Ovary (tissue), 7 donors: ENCODE measurements at regions not wholly inside any gene's neighbourhood (a gene's known extent, or its start where the extent isn't known, plus 50 kb on each side); places are given as distances from the start of the nearest gene placed in this dataset.

ENCODE experiments used
- DNase-seq, 5 donors: peaks; one replicate each; pipeline ENCODE4 v3.0.0-alpha.2; 2019 to 2020
- H3K27ac ChIP-seq, 2 donors: fragments of 200-600 bp; one replicate each; pipeline versions ENCODE4 v1.5.1 to v1.8.0; 2019 to 2022
- H3K27me3 ChIP-seq: fragments of 200-600 bp; one replicate; pipeline ENCODE4 v1.8.0; 2022
- H3K36me3 ChIP-seq: fragments of 200-600 bp; sonication (generic); one replicate; pipeline ENCODE4 v1.5.1; 2019
- H3K4me1 ChIP-seq: one replicate; pipeline ENCODE4 v1.8.1; 2013; ENCODE audit warnings: mild to moderate bottlenecking, moderate library complexity; ENCODE audit not compliant: insufficient read depth
- H3K4me3 ChIP-seq: fragments of 200-600 bp; sonication (generic); one replicate; pipeline ENCODE4 v1.5.1; 2017
- H3K9me3 ChIP-seq, 2 donors: fragments of 200-600 bp in 1 of 2; sonication (generic) in 1 of 2; one replicate each; pipeline versions ENCODE4 v1.5.1 to v1.8.1; 2013 to 2019; ENCODE audit warnings: mild to moderate bottlenecking in 1 of 2, moderate library complexity in 1 of 2
- CTCF ChIP-seq, 3 donors: fragments of 450-650 bp in 2 of 3; fragments of 200-600 bp in 1 of 3; IDR thresholded peaks; one replicate each; pipeline versions ENCODE4 v1.5.1 to v1.8.0; 2016 to 2022; ENCODE audit warnings: antibody characterized with exemption in 3 of 3, mild to moderate bottlenecking in 1 of 3
- EP300 ChIP-seq: sonication (generic); formaldehyde crosslinking; IDR thresholded peaks from one replicate; pipeline ENCODE4 v1.6.1; 2017; ENCODE audit warnings: antibody characterized with exemption
- POLR2A ChIP-seq: fragments of 450-650 bp; IDR thresholded peaks from one replicate; pipeline ENCODE4 v1.6.1; 2017; ENCODE audit warnings: antibody characterized with exemption, mild to moderate bottlenecking, moderate library complexity
- WGBS, 3 donors: extraction: QIAGEN DNeasy Blood & Tissue Kit in 1 of 3; methylation state at CpG; one replicate each; pipeline versions ENCODE4 v1.1.5 to v1.1.7; 2013 to 2017; 5-methylcytosine and 5-hydroxymethylcytosine counted together
- intact Hi-C, 4 donors: fragments of 100-400 bp; cut with DNase I; formaldehyde crosslinking; loops; one replicate each; pipeline versions ENCODE4 v1.11.0 to v1.15.1; 2022 to 2023
- donor health status: DM: no; HTN: no; CAD: no; lungs with moderate emphysema.
- donor health status: DM: no; HTN: no; CAD: no.
- donor health status: Bipolar disorder and iron deficiency.
- donor health status: DM: no; HTN: no; CAD: no.
- donor health status: DM: yes; HTN: yes; CAD: no.

- H3K27ac ChIP-seq: no peak overlapping the region
- no peak for DNase-seq
- WGBS, 3 donors: 84 to 88% (median 84%) methylated on average over 15 of the region's 15 CpGs
- intact Hi-C loops: no loop called here
- no peaks in the 10 kb centered on the region for H3K36me3 ChIP-seq
- no peak overlapping the region for H3K4me3 ChIP-seq
- H3K27me3 ChIP-seq: no peaks in the 10 kb centered on the region
- TF ChIP-seq CTCF (IDR thresholded peaks at IDR 0.05): no peak
- TF ChIP-seq POLR2A: no peak
- no peak for TF ChIP-seq EP300
- no peaks in the 10 kb centered on the region for H3K9me3 ChIP-seq
- H3K4me1 ChIP-seq: no peaks in the 10 kb centered on the region
Measured at GRCh38 chr1:5348732-5349465, 643.3 kb downstream of the NPHP4 start.

DNA sequence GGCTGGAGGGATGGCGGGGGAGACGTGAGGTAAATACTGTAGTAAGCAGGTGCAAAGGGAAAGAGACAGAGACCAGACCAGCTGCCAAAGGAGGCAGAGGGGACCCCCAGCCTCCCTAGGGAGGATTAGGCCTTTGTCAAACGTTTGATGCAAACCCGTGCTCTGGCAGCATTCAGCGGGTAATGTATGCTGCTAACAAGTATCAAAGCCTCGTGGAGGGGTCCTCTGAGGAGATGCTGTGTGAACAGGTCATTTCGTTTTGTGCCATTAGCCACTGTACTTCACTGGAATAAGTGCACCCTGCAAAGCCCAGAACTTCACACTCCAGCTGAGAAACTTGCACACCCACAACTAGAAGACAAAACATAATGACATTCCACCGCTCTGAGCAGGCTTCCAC is 644.5 kb downstream of the NPHP4 start:
- intact Hi-C loops: no loop called here
- Histone ChIP-seq H3K27ac (no peak overlapping the region), H3K4me3 (no peak overlapping the region), H3K36me3 (no peaks in the 10 kb centered on the region), H3K27me3 (no peaks in the 10 kb centered on the region), H3K4me1 (no peaks in the 10 kb centered on the region), H3K9me3 (no peaks in the 10 kb centered on the region)
- no peak for DNase-seq
- WGBS, 3 donors: 69 to 71% (median 70%) methylated on average over 8 of the region's 8 CpGs
- TF ChIP-seq EP300: no peak
- TF ChIP-seq CTCF (IDR thresholded peaks at IDR 0.05): no peak
- TF ChIP-seq POLR2A: no peak

- Histone ChIP-seq H3K27me3 (no peaks in the 10 kb centered on the region), H3K36me3 (no peaks in the 10 kb centered on the region), H3K9me3 (no peaks in the 10 kb centered on the region), H3K27ac (no peak overlapping the region), H3K4me1 (no peaks in the 10 kb centered on the region), H3K4me3 (no peak overlapping the region)
- WGBS, 3 donors: 82 to 91% (median 88%) methylated on average over 8 of the region's 8 CpGs
- TF ChIP-seq POLR2A (no peak), CTCF (IDR thresholded peaks at IDR 0.05) (no peak), EP300 (no peak)
- intact Hi-C loops: no loop called here
- no peak for DNase-seq
Measured at GRCh38 chr1:5345556-5345955, 646.7 kb downstream of the NPHP4 start.

- intact Hi-C loops: no loop called here
- no peak overlapping the region for H3K27ac ChIP-seq
- DNase-seq: no peak
- H3K4me3 ChIP-seq: no peak overlapping the region
- WGBS, 3 donors: 74 to 80% (median 75%) methylated on average over 10 of the region's 10 CpGs
- no peaks in the 10 kb centered on the region for H3K9me3 ChIP-seq
- H3K27me3 ChIP-seq: no peaks in the 10 kb centered on the region
- TF ChIP-seq CTCF (IDR thresholded peaks at IDR 0.05) (no peak), EP300 (no peak), POLR2A (no peak)
- no peaks in the 10 kb centered on the region for H3K4me1 ChIP-seq
- H3K36me3 ChIP-seq: no peaks in the 10 kb centered on the region
Measured at GRCh38 chr1:5343256-5344020, 648.8 kb downstream of the NPHP4 start.
